ENCODE measurements at regions not wholly inside any gene's neighbourhood (a gene's known extent, or its start where the extent isn't known, plus 50 kb on each side); places are given as distances from the start of the nearest gene placed in this dataset.

DNA sequence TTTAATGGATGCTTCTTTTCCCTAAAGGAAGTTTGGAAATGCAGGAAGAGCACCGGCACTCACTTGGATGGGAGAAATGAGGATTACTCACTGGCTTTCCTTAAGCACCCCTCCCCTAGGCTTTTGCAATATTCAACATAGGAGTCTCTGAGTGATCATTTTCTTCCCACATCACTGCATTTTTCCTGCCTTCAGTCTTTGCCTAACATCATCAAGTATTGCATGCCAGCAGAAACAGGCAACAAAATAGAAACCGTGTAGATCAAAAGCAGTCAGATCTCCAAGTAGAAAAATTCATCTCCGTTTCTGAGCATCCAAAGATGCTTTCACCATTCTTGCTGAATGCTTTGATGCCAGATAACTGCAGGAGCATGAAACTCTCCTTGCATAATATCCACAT, 119.9 kb downstream of the ADCYAP1R1 start:
- DNase-seq (ENCODE audit: low spot score), result no peak

DNA sequence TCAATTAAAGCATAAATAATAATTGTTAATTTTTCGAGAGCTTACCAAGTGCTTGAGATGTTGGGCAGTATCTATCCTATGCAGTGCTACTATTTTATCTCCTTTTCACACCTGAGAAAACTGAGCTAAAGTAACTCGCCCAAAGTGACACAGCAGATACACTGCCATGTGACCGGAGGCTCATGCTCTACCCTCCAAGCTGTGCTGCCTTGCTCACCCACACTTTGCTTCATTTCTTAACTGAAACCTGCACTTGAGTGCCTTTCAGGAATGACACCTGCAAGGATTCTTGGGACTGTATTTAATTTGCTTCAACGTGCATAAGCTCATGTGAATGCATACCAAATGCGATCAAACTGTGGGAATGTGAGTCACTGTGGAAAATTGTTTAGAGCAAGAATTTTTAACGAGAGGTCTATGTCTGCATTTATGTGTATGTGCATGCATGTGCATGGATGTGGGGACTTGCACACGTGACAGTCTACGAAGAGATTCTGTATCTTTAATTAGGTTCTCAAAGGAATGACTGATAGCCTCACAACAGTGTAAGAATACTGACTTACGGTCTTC, 119.2 kb downstream of the ADCYAP1R1 start:
- no peak for DNase-seq (ENCODE audit: low spot score)
